ENCODE measurements at regions not wholly inside any gene's neighbourhood (a gene's known extent, or its start where the extent isn't known, plus 50 kb on each side); places are given as distances from the start of the nearest gene placed in this dataset.
A peak's percentile ranks its signal among the peaks of the same experiment; 100 is the strongest.

- DNase-seq (ENCODE audit: low read depth), result no peak
- no peak for TF ChIP-seq CTCF (IDR thresholded peaks at IDR 0.05; ENCODE audit: low read length, missing control alignments)
- no peak overlapping the region for H3K4me3 ChIP-seq (replicated peaks; ENCODE audit: low read depth, low read length)
Observed at GRCh38 chr6:112549749-112550148, 202.6 kb downstream of the RFPL4B start.

- H3K4me3 ChIP-seq (replicated peaks; ENCODE audit: low read depth, low read length), result no peak overlapping the region
- no peak for TF ChIP-seq CTCF (IDR thresholded peaks at IDR 0.05; ENCODE audit: low read length, missing control alignments)
- no peak for DNase-seq (ENCODE audit: low read depth)
Observed at GRCh38 chr6:112557435-112557834, 210.3 kb downstream of the RFPL4B start.

GRCh38 chr6:112557961-112558360, 210.8 kb downstream of the RFPL4B start:
- no peak overlapping the region for H3K4me3 ChIP-seq (replicated peaks; ENCODE audit: low read depth, low read length)
- no peak for TF ChIP-seq CTCF (IDR thresholded peaks at IDR 0.05; ENCODE audit: low read length, missing control alignments)
- DNase-seq (ENCODE audit: low read depth), result no peak

- no peak for DNase-seq (ENCODE audit: low read depth)
- H3K4me3 ChIP-seq (replicated peaks; ENCODE audit: low read depth, low read length), result no peak overlapping the region
- TF ChIP-seq CTCF (IDR thresholded peaks at IDR 0.05; ENCODE audit: low read length, missing control alignments), result no peak
Observed at GRCh38 chr6:112560651-112561050, 213.5 kb downstream of the RFPL4B start.

GRCh38 chr6:112562301-112563231, 215.4 kb downstream of the RFPL4B start:
- no peak for TF ChIP-seq CTCF (IDR thresholded peaks at IDR 0.05; ENCODE audit: low read length, missing control alignments)
- peak; percentile 26 for DNase-seq (ENCODE audit: low read depth)
- no peak overlapping the region for H3K4me3 ChIP-seq (replicated peaks; ENCODE audit: low read depth, low read length)

- TF ChIP-seq CTCF (IDR thresholded peaks at IDR 0.05; ENCODE audit: low read length, missing control alignments), result no peak
Observed at GRCh38 chr6:112563368-112563767, 216.2 kb downstream of the RFPL4B start.

GRCh38 chr6:112568066-112568465, 220.9 kb downstream of the RFPL4B start:
- no peak for DNase-seq (ENCODE audit: low read depth)
- H3K4me3 ChIP-seq (replicated peaks; ENCODE audit: low read depth, low read length), result no peak overlapping the region
- TF ChIP-seq CTCF (IDR thresholded peaks at IDR 0.05; ENCODE audit: low read length, missing control alignments), result no peak

More at GRCh38 chr6:112563368-112563767, 216.2 kb downstream of the RFPL4B start:
- no peak overlapping the region for H3K4me3 ChIP-seq (replicated peaks; ENCODE audit: low read depth, low read length)
- DNase-seq (ENCODE audit: low read depth), result peak; percentile 57
